Stimulated activated CD8-positive, alpha-beta memory T cell treated with anti-CD3 and anti-CD28 coated beads, Interleukin-7, amount 100 ng/mL, for 1 hour (primary cell): ENCODE measurements at regions not wholly inside any gene's neighbourhood (a gene's known extent, or its start where the extent isn't known, plus 50 kb on each side); places are given as distances from the start of the nearest gene placed in this dataset.

Experiments used
- DNase-seq, 2 donors: peaks; one replicate each; pipeline ENCODE4 v3.0.0-alpha.2; 2020; ENCODE audit warnings: low read depth in 2 of 2

- DNase-seq, result no peak
Observed at GRCh38 chr5:61823781-61824180, 482.2 kb upstream of the KIF2A start.

GRCh38 chr5:61824396-61824795 lies 481.6 kb upstream of the KIF2A start:
- no peak for DNase-seq

GRCh38 chr5:61827445-61827975 lies 478.5 kb upstream of the KIF2A start:
- no peak for DNase-seq

GRCh38 chr5:61828856-61829255 lies 477.1 kb upstream of the KIF2A start:
- no peak for DNase-seq

GRCh38 chr5:61831736-61832135 lies 474.3 kb upstream of the KIF2A start:
- no peak for DNase-seq

GRCh38 chr5:61837788-61838187 lies 468.2 kb upstream of the KIF2A start:
- no peak for DNase-seq

GRCh38 chr5:61840361-61840760 lies 465.6 kb upstream of the KIF2A start:
- no peak for DNase-seq

GRCh38 chr5:61842840-61843239 lies 463.2 kb upstream of the KIF2A start:
- DNase-seq, result no peak

GRCh38 chr5:61850696-61851095 lies 455.3 kb upstream of the KIF2A start:
- no peak for DNase-seq

GRCh38 chr5:61854531-61854930 lies 451.5 kb upstream of the KIF2A start:
- no peak for DNase-seq

GRCh38 chr5:61860978-61861377 lies 445.0 kb upstream of the KIF2A start:
- no peak for DNase-seq

- no peak for DNase-seq
Observed at GRCh38 chr5:61866930-61867329, 439.1 kb upstream of the KIF2A start.

GRCh38 chr5:61869333-61869732 lies 436.7 kb upstream of the KIF2A start:
- DNase-seq, result no peak

- DNase-seq, result no peak
Observed at GRCh38 chr5:61878471-61878870, 427.5 kb upstream of the KIF2A start.

- no peak for DNase-seq
Observed at GRCh38 chr5:61881821-61882487, 424.1 kb upstream of the KIF2A start.

GRCh38 chr5:61882901-61883500 lies 423.0 kb upstream of the KIF2A start:
- DNase-seq, result no peak

- DNase-seq, result no peak
Observed at GRCh38 chr5:61884252-61884855, 421.7 kb upstream of the KIF2A start.

- DNase-seq, result no peak
Observed at GRCh38 chr5:61886214-61886613, 419.8 kb upstream of the KIF2A start.

- DNase-seq, result no peak
Observed at GRCh38 chr5:61887271-61887670, 418.7 kb upstream of the KIF2A start.

- DNase-seq, result no peak
Observed at GRCh38 chr5:61894046-61894445, 412.0 kb upstream of the KIF2A start.

- DNase-seq, result no peak
Observed at GRCh38 chr5:61896811-61897210, 409.2 kb upstream of the KIF2A start.

GRCh38 chr5:61897251-61897650 lies 408.8 kb upstream of the KIF2A start:
- no peak for DNase-seq

GRCh38 chr5:61901997-61902396 lies 404.0 kb upstream of the KIF2A start:
- DNase-seq, result no peak
